Stimulated activated CD4-positive, alpha-beta T cell treated with anti-CD3 and anti-CD28 coated beads, Interleukin-12 subunit alpha, Interleukin-12 subunit beta, amount 100 ng/mL, for 48 hours (primary cell): ENCODE measurements at regions not wholly inside any gene's neighbourhood (a gene's known extent, or its start where the extent isn't known, plus 50 kb on each side); places are given as distances from the start of the nearest gene placed in this dataset.

ENCODE experiments used
- DNase-seq, 3 donors: peaks; one replicate each; pipeline ENCODE4 v3.0.0-alpha.2; 2020; ENCODE audit warnings: low read depth in 2 of 3, low spot score in 1 of 3

GRCh38 chr20:40925829-40926510, 102.7 kb upstream of the TOP1 start:
- DNase-seq = no peak

DNA sequence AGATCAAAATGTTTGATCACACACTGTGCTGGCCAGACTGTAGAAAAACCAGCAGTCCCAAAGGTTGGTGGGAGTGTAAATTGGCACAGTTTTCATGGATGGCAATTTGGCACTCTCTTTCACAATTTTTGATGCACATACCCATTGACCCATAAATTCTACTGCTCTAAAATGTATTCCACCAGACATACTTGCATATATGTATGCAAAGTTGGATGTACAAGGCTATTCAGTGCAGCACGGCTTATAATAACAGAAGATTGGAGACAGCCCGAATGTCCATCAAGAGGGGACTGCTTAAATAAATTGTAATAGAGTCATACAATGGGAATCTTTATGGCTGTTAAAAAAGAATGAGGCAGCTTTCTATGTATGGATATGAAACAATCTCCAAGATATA, 101.7 kb upstream of the TOP1 start:
- no peak for DNase-seq

GRCh38 chr20:40930561-40930960, 98.1 kb upstream of the TOP1 start:
- DNase-seq = no peak

DNA sequence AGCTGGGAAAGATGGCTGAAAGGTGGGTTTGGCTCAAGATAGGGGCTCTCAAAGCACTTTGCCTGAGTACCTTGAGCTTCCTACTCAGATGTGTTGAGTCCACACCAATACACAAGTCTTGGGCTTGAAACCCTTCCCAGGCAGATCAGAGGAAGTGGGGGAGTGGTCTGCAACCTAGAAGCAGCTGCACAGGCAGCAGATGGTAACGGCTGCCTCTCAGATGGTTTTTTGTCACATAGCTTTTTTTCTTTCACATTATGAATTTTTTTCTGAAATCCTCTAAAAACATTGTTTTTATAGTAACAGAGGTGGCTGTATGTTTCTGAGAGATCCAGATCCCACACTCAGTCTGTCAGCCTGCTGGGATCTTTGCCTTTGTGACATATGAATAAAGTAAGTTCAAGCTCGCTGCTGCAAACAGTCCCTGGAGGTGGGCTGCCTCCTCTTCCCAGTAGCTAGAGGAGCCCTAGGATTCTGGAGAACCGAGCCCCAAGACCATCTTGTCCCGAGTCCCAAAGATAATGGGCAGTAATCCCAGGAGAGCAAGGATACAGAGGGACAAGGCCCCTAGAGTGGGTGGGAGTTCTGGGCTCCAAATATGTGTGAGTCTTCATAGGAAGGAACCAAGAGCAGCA, 97.1 kb upstream of the TOP1 start:
- no peak for DNase-seq

GRCh38 chr20:40932436-40932835, 96.2 kb upstream of the TOP1 start:
- DNase-seq = no peak

DNA sequence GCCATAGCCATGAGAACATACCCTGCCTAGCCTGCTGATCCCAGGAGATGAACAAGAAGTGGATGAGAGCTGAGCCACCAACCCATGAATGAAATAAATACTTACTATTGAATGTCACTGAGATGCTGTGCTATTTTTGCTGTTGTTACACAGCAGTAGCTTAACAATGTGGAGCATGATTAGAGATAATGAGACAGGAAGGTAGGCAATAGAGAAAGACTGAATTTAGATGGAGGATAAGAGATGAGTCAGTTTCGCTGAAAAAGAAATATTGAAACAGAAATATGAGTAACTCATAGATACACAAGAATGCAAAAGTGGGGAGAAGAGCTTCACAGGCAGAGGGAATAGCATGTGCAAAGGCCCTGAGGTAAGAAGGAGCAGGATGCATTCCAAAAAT, 94.9 kb upstream of the TOP1 start:
- DNase-seq = no peak

GRCh38 chr20:40938020-40938419, 90.6 kb upstream of the TOP1 start:
- DNase-seq = no peak

- DNase-seq = no peak
These were observed 89.0 kb upstream of the TOP1 start for GRCh38 chr20:40939667-40940066.

DNA sequence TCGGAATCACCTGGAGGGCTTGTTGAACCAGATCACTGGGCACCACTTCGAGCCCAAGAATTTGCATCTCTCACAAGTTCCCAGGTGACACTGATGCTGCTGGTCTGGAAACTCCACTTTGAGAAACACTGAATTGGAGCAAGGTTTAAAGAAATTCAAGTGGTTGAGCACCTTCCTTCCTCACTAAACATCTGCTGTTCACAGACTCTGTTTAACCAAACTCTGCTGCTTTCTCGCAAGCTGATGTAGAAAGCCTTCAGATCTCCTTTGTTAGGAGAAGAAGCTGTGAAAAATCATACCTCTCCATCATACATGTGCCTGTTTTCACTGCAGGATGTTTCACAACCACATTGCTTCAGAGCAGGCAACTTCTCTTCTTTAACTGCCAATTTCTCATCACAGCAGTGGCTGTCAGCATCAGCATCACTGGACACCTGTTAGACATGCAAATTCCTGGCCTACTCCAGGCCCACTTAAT, 87.5 kb upstream of the TOP1 start:
- DNase-seq = no peak

GRCh38 chr20:40942006-40942405, 86.6 kb upstream of the TOP1 start:
- no peak for DNase-seq

GRCh38 chr20:40942775-40943174, 85.8 kb upstream of the TOP1 start:
- no peak for DNase-seq

GRCh38 chr20:40943591-40943990, 85.0 kb upstream of the TOP1 start:
- no peak for DNase-seq

DNA sequence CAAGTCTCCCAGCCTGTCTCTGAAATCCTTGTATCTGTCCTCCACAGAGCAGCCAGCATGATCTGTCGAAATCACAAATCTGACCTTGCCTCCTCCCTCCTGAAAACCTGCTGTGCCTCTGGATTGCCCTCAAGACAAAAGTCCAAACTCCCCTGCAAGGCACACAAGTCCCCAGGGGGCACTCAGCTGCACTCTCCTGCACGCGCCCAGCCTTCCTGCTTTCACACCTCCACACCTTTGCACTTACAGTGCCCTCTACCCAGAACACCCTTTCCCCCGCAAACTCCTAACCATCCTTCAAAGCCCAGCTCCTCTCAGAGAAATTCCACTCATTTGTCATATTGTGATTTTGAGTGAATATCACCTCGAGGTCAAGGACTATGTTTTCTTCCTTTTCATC, 83.4 kb upstream of the TOP1 start:
- DNase-seq = no peak

DNA sequence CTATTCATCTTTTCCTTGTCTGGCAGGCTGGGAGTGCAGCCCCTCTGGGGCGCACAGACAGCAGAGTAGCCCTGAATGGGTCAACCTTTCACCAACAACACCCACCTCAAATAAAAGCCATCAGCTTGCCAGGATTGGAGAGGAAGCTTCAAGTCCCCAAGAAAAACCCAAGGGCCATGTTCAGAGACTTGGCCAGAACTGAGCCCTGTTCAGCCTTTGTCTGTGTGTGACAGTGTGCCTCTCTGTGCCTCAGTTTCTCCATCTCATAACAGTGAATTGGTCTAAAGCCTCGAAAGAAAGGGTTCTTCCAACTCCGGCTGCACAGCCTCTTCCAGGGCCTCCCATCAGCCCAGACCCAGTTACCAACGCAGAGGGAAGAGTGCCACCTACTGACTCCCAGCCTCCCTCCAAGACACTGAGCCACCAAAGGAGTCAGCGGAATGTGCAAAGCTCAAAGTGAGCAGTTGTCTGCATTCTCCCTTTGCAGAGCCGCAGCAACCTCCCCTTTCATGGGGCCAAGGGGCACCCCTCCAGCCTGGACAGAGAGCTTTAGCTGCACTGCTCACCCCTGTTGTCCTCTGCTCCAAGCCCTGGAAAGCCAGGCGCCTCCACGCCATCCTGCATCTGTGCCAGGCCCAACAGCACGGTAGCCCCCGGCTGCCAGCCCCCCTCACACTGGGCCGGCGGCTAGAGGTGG, 82.7 kb upstream of the TOP1 start:
- DNase-seq = no peak

GRCh38 chr20:40946451-40946850, 82.2 kb upstream of the TOP1 start:
- DNase-seq = no peak

DNA sequence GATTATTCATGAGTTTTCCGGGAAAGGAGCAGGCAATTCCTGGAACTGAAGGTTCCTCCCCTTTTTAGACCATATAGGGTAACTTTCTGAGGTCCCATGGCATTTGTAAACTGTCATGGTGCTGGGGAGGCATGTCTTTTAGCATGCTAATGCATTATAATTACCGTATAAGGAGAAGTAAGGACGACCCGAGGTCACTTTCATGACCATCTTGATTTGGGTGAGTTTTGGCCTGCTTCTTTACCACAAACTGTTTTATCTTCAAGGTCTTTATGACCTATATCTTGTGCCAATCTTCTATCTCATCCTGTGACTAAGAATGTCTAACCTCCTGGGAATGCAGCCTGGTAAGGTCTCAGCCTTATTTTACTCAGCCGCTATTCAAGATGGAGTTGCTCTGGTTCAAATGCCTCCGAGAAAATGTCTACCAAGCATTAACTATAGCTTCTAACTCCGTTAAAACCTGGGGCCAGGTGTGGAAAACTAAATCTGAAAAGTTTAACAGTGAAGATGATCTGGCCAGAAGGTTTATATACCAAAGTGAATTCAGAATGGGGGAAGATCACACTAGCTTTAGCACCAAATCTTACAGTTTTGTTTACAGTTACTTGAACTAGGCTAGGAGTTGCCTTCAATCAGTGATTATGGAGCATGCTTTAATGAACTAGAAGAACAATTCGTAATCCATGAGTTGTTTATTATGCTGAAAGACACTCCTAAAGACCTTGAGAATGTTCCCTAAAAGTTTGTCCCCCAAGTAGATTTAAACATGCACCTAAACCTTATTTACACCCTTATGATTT, 80.0 kb upstream of the TOP1 start:
- DNase-seq = no peak

DNA sequence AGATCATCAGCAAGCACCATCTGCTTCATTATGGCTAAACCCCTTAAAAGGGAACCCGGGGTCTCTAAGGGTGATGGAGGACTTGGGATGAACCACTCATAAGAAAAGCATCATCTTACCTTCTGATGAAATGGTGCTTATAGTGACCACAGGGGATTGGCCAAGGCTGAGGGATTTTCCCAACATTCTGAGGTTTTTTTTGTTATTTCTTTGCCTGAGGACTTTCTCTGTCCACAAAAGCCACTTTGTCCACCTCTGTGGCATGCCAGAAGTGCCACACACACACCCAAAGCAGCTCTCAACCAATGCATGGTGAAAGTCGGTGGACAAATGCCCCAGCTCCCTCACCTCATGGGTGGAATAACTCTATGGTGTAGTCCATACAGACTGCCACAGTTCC, 79.3 kb upstream of the TOP1 start:
- DNase-seq = no peak

GRCh38 chr20:40952136-40952535, 76.5 kb upstream of the TOP1 start:
- DNase-seq = no peak

DNA sequence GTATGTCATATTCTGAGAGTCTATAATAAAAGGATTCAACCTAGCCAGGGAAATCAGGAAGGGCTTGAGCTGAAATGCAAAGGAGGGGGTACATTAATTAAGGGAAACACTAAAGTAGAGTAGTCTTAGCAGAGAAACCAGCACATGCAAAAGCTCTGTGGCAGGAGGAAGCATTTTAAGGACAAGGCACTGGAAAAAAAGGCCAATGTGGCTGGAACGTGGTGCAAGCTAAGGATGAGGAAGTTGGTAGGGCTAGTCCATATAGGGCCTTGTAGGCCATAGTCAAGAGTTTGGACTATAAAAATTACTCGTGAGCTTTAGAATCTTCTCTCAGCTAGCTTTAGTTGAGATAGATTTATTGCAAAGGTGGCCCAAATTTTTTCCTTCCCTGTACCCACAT, 75.2 kb upstream of the TOP1 start:
- no peak for DNase-seq

- DNase-seq = no peak
These were observed 74.8 kb upstream of the TOP1 start for GRCh38 chr20:40953856-40954255.

GRCh38 chr20:40954521-40955165, 74.0 kb upstream of the TOP1 start:
- DNase-seq = no peak
